Tibial artery (tissue), 4 donors: ENCODE measurements at regions not wholly inside any gene's neighbourhood (a gene's known extent, or its start where the extent isn't known, plus 50 kb on each side); places are given as distances from the start of the nearest gene placed in this dataset.
A peak's percentile ranks its signal among the peaks of the same experiment; 100 is the strongest.

ENCODE experiments used
- DNase-seq, 2 donors: peaks; one replicate each; pipeline ENCODE4 v3.0.0-alpha.2; 2019
- H3K27ac ChIP-seq, 2 donors: fragments of 200-600 bp; sonication (generic) in 1 of 2; 1 replicate in 1 of 2; 2 replicates in 1 of 2; pipeline ENCODE4 v1.5.1; 2018 to 2019; ENCODE audit warnings: mild to moderate bottlenecking in 1 of 2
- H3K27me3 ChIP-seq, 2 donors: fragments of 200-600 bp; sonication (generic) in 1 of 2; one replicate each; pipeline versions ENCODE4 v1.5.1 to v1.6.0; 2016 to 2019
- H3K36me3 ChIP-seq, 3 donors: fragments of 200-600 bp; sonication (generic) in 2 of 3; one replicate each; pipeline ENCODE4 v1.5.1; 2016 to 2019; ENCODE audit warnings: mild to moderate bottlenecking in 2 of 3
- H3K4me1 ChIP-seq, 4 donors: fragments of 200-600 bp; sonication (generic) in 2 of 4; 1 replicate in 3 of 4; 2 replicates in 1 of 4; pipeline ENCODE4 v1.5.1; 2016 to 2019
- H3K4me3 ChIP-seq, 2 donors: fragments of 200-600 bp; sonication (generic) in 1 of 2; 1 replicate in 1 of 2; 2 replicates in 1 of 2; pipeline ENCODE4 v1.5.1; 2018 to 2019; ENCODE audit warnings: mild to moderate bottlenecking in 2 of 2
- H3K9me3 ChIP-seq, 3 donors: fragments of 200-600 bp; sonication (generic) in 1 of 3; one replicate each; pipeline ENCODE4 v1.5.1; 2016 to 2019
- CTCF ChIP-seq, 2 experiments: fragments of 200-600 bp in 1 of 2; fragments of 450-650 bp in 1 of 2; IDR thresholded peaks; one replicate each; pipeline ENCODE4 v1.5.1; 2017 to 2019; ENCODE audit warnings: antibody characterized with exemption in 2 of 2, mild to moderate bottlenecking in 1 of 2, moderate library complexity in 1 of 2
- intact Hi-C: fragments of 100-400 bp; cut with DNase I; formaldehyde crosslinking; loops from one replicate; pipeline ENCODE4 v1.15.0; 2023; ENCODE audit warnings: low total_unique reads

GRCh38 chr2:134021830-134022524, 231.9 kb upstream of the MGAT5 start:
- no peaks in the 10 kb centered on the region for H3K4me1 ChIP-seq
- intact Hi-C loops, result no loop called here
- H3K4me3 ChIP-seq, result no peak overlapping the region
- H3K27me3 ChIP-seq, result peaks cover 0 to 6% of the 10 kb centered on the region in 2 donors
- H3K36me3 ChIP-seq, result no peaks in the 10 kb centered on the region
- H3K9me3 ChIP-seq, result no peaks in the 10 kb centered on the region
- no peak for TF ChIP-seq CTCF (IDR thresholded peaks at IDR 0.05)
- DNase-seq, result no peak
- no peak overlapping the region for H3K27ac ChIP-seq

GRCh38 chr2:134023854-134024253, 230.0 kb upstream of the MGAT5 start:
- Histone ChIP-seq H3K27ac (no peak overlapping the region), H3K36me3 (no peaks in the 10 kb centered on the region), H3K9me3 (no peaks in the 10 kb centered on the region), H3K27me3 (peaks cover 0 to 18% of the 10 kb centered on the region in 2 donors), H3K4me3 (no peak overlapping the region), H3K4me1 (peaks cover 0 to 8% (median 4%) of the 10 kb centered on the region in 4 donors)
- DNase-seq, result no peak
- TF ChIP-seq CTCF (IDR thresholded peaks at IDR 0.05), result no peak
- intact Hi-C loops, result no loop called here

- Histone ChIP-seq H3K4me3 (peak overlapping the region; percentile 17 to 23), H3K27ac (no peak overlapping the region), H3K27me3 (peaks cover 0 to 18% of the 10 kb centered on the region in 2 donors), H3K4me1 (peaks cover 0 to 15% (median 7%) of the 10 kb centered on the region in 4 donors), H3K36me3 (no peaks in the 10 kb centered on the region), H3K9me3 (no peaks in the 10 kb centered on the region)
- intact Hi-C loops, result no loop called here
- no peak for TF ChIP-seq CTCF (IDR thresholded peaks at IDR 0.05)
- DNase-seq, result no peak
Measured at GRCh38 chr2:134027980-134028379, 225.9 kb upstream of the MGAT5 start.

- peaks cover 0 to 16% of the 10 kb centered on the region in 2 donors for H3K27me3 ChIP-seq
- no peak overlapping the region for H3K27ac ChIP-seq
- no peak for DNase-seq
- intact Hi-C loops, result no loop called here
- no peaks in the 10 kb centered on the region for H3K9me3 ChIP-seq
- H3K36me3 ChIP-seq, result no peaks in the 10 kb centered on the region
- peaks cover 0 to 15% (median 7%) of the 10 kb centered on the region in 4 donors for H3K4me1 ChIP-seq
- TF ChIP-seq CTCF (IDR thresholded peaks at IDR 0.05), result no peak
- H3K4me3 ChIP-seq, result no peak overlapping the region
Measured at GRCh38 chr2:134029418-134029817, 224.5 kb upstream of the MGAT5 start.

- no peaks in the 10 kb centered on the region for H3K36me3 ChIP-seq
- H3K27ac ChIP-seq, result no peak overlapping the region
- H3K4me1 ChIP-seq, result peaks cover 0 to 15% (median 9%) of the 10 kb centered on the region in 4 donors
- H3K27me3 ChIP-seq, result peaks cover 0 to 12% of the 10 kb centered on the region in 2 donors
- DNase-seq, result no peak
- no peaks in the 10 kb centered on the region for H3K9me3 ChIP-seq
- no peak for TF ChIP-seq CTCF (IDR thresholded peaks at IDR 0.05)
- intact Hi-C loops, result no loop called here
- no peak overlapping the region for H3K4me3 ChIP-seq
Measured at GRCh38 chr2:134031539-134031938, 222.3 kb upstream of the MGAT5 start.
